Endothelial cell (in vitro differentiated cells): ENCODE measurements at regions not wholly inside any gene's neighbourhood (a gene's known extent, or its start where the extent isn't known, plus 50 kb on each side); places are given as distances from the start of the nearest gene placed in this dataset.

Experiments used
- DNase-seq: peaks from one replicate; pipeline ENCODE4 v3.0.0; 2021; ENCODE audit warnings: low spot score
- H3K27ac Mint-ChIP-seq: one replicate; pipeline ENCODE4 v1.8.0; 2021; ENCODE audit warnings: mixed read lengths, inconsistent platforms; ENCODE audit not compliant: unreplicated experiment
- H3K27me3 Mint-ChIP-seq: one replicate; pipeline ENCODE4 v1.8.0; 2021; ENCODE audit warnings: mild to moderate bottlenecking, moderate library complexity, mixed read lengths, inconsistent platforms; ENCODE audit not compliant: unreplicated experiment
- H3K36me3 Mint-ChIP-seq: one replicate; pipeline ENCODE4 v1.8.0; 2021; ENCODE audit warnings: mild to moderate bottlenecking, low read depth, mixed read lengths, inconsistent platforms; ENCODE audit not compliant: unreplicated experiment
- H3K4me1 Mint-ChIP-seq: one replicate; pipeline ENCODE4 v1.8.0; 2021; ENCODE audit warnings: mild to moderate bottlenecking, mixed read lengths, inconsistent platforms; ENCODE audit not compliant: unreplicated experiment
- H3K4me3 Mint-ChIP-seq: one replicate; pipeline ENCODE4 v1.8.0; 2021; ENCODE audit warnings: mild to moderate bottlenecking, mixed read lengths, inconsistent platforms; ENCODE audit not compliant: unreplicated experiment
- H3K9me3 Mint-ChIP-seq: one replicate; pipeline ENCODE4 v1.8.0; 2021; ENCODE audit warnings: mixed read lengths, inconsistent platforms; ENCODE audit not compliant: unreplicated experiment
- CTCF ChIP-seq: fragments of 200-600 bp; sonication (generic); IDR thresholded peaks from one replicate; pipeline ENCODE4 v1.5.0; 2021; ENCODE audit warnings: antibody characterized with exemption; ENCODE audit not compliant: unreplicated experiment

DNA sequence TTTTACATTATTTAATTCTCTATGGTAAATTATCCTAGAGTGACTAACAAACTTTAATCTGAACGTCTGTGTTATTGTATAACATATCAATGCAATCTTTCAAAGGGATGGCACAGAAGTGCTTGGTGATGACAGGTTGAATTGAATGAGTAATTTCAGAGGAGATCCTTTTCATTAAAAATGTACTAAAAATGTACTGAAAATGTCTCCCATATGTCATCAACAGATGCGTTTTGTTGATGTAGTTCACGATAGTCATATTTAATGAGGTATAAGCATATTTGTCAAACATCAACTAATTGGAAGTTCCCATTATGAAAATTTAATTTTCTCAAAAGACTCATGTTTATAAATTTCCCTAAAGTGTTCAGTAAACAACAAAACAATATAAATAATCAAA, 1434.7 kb upstream of the PCDH20 start:
- TF ChIP-seq CTCF, result no peak
- no peak for DNase-seq
- no peaks in the 10 kb centered on the region for H3K27me3 Mint-ChIP-seq
- no peaks in the 10 kb centered on the region for H3K36me3 Mint-ChIP-seq
- no peaks in the 10 kb centered on the region for H3K9me3 Mint-ChIP-seq
- H3K4me3 Mint-ChIP-seq, result no peak overlapping the region
- H3K4me1 Mint-ChIP-seq, result peaks cover 9% of the 10 kb centered on the region
- H3K27ac Mint-ChIP-seq, result no peak overlapping the region

- no peaks in the 10 kb centered on the region for H3K27me3 Mint-ChIP-seq
These were observed 1431.9 kb upstream of the PCDH20 start for GRCh38 chr13:62847520-62847919.

GRCh38 chr13:62846302-62846701, 1430.7 kb upstream of the PCDH20 start:
- TF ChIP-seq CTCF, result no peak
- Mint-ChIP-seq H3K27ac (no peak overlapping the region), H3K4me1 (no peaks in the 10 kb centered on the region)

More at GRCh38 chr13:62847520-62847919, 1431.9 kb upstream of the PCDH20 start:
- H3K36me3 Mint-ChIP-seq, result no peaks in the 10 kb centered on the region
- no peaks in the 10 kb centered on the region for H3K9me3 Mint-ChIP-seq
- no peak for TF ChIP-seq CTCF
- no peak overlapping the region for H3K4me3 Mint-ChIP-seq
- H3K4me1 Mint-ChIP-seq, result no peaks in the 10 kb centered on the region
- H3K27ac Mint-ChIP-seq, result no peak overlapping the region
- no peak for DNase-seq

GRCh38 chr13:62839338-62839737, 1423.7 kb upstream of the PCDH20 start:
- peaks cover 5% of the 10 kb centered on the region for H3K4me1 Mint-ChIP-seq
- TF ChIP-seq CTCF, result no peak
- H3K27ac Mint-ChIP-seq, result no peak overlapping the region
- no peaks in the 10 kb centered on the region for H3K36me3 Mint-ChIP-seq
- H3K9me3 Mint-ChIP-seq, result no peaks in the 10 kb centered on the region
- no peaks in the 10 kb centered on the region for H3K27me3 Mint-ChIP-seq
- H3K4me3 Mint-ChIP-seq, result no peak overlapping the region
- DNase-seq, result no peak

More at GRCh38 chr13:62846302-62846701, 1430.7 kb upstream of the PCDH20 start:
- H3K9me3 Mint-ChIP-seq, result no peaks in the 10 kb centered on the region
- DNase-seq, result no peak
- H3K36me3 Mint-ChIP-seq, result no peaks in the 10 kb centered on the region
- H3K4me3 Mint-ChIP-seq, result no peak overlapping the region
- no peaks in the 10 kb centered on the region for H3K27me3 Mint-ChIP-seq

DNA sequence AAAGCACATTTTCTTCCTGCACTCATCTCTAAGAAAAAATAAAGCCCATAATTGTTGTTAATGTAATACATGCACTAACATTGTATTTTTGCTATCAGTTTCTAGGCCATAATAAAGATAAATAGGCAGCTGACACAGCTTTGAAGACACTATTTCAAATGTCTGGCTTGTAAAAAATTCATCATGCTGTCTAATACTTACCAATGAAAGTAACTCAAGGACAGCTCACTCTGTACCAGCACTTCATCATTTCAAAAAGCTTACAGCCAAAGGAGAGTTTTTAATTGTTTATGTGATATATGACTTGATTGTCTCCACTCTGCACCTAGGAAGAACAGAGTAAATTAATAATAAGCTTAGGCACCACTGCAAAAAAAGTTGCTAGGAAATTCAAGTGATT, 1423.3 kb upstream of the PCDH20 start:
- no peak for DNase-seq
- H3K27me3 Mint-ChIP-seq, result no peaks in the 10 kb centered on the region
- H3K4me3 Mint-ChIP-seq, result no peak overlapping the region
- H3K36me3 Mint-ChIP-seq, result no peaks in the 10 kb centered on the region
- no peak overlapping the region for H3K27ac Mint-ChIP-seq
- no peaks in the 10 kb centered on the region for H3K9me3 Mint-ChIP-seq
- peaks cover 5% of the 10 kb centered on the region for H3K4me1 Mint-ChIP-seq
- no peak for TF ChIP-seq CTCF
